Activated T-cell treated with anti-CD3 and anti-CD28 coated beads, Interleukin-2, amount 50 U/mL, for 72 hours (primary cell): ENCODE measurements at regions not wholly inside any gene's neighbourhood (a gene's known extent, or its start where the extent isn't known, plus 50 kb on each side); places are given as distances from the start of the nearest gene placed in this dataset.
"Not testable (repeated sequence)": the region's sequence is repeated elsewhere in the genome, so short reads cannot be mapped to it uniquely, and the experiment has no call there.

ENCODE experiments used
- ATAC-seq, 2 donors: fragments of 150-1000 bp; cut with Tn5 transposase; replicated peaks in 1 of 2; 2 replicates each; pipeline ENCODE4 v1.10.0; 2021; ENCODE audit warnings: moderate library complexity in 2 of 2, mild to moderate bottlenecking in 1 of 2
- DNase-seq, 2 donors: peaks; one replicate each; pipeline ENCODE4 v3.0.0; 2021 to 2022; ENCODE audit warnings: mixed read lengths in 1 of 2
- H3K27ac Mint-ChIP-seq: one replicate; pipeline ENCODE4 v1.8.0; 2022; ENCODE audit warnings: mild to moderate bottlenecking, moderate library complexity, mixed read lengths
- H3K27me3 Mint-ChIP-seq: one replicate; pipeline ENCODE4 v1.8.0; 2022; ENCODE audit warnings: low read depth, mixed read lengths
- H3K36me3 Mint-ChIP-seq, 2 donors: one replicate each; pipeline ENCODE4 v1.8.0; 2022; ENCODE audit warnings: mixed read lengths in 2 of 2, mild to moderate bottlenecking in 1 of 2; ENCODE audit not compliant: insufficient read depth in 2 of 2
- H3K4me1 Mint-ChIP-seq: one replicate; pipeline ENCODE4 v1.8.0; 2022; ENCODE audit warnings: low read depth, mixed read lengths
- H3K4me3 Mint-ChIP-seq, 2 donors: one replicate each; pipeline ENCODE4 v1.8.0; 2022; ENCODE audit warnings: mild to moderate bottlenecking in 2 of 2, mixed read lengths in 2 of 2, moderate library complexity in 2 of 2
- H3K9me3 Mint-ChIP-seq, 2 donors: one replicate each; pipeline ENCODE4 v1.8.0; 2022; ENCODE audit warnings: mixed read lengths in 2 of 2

DNA sequence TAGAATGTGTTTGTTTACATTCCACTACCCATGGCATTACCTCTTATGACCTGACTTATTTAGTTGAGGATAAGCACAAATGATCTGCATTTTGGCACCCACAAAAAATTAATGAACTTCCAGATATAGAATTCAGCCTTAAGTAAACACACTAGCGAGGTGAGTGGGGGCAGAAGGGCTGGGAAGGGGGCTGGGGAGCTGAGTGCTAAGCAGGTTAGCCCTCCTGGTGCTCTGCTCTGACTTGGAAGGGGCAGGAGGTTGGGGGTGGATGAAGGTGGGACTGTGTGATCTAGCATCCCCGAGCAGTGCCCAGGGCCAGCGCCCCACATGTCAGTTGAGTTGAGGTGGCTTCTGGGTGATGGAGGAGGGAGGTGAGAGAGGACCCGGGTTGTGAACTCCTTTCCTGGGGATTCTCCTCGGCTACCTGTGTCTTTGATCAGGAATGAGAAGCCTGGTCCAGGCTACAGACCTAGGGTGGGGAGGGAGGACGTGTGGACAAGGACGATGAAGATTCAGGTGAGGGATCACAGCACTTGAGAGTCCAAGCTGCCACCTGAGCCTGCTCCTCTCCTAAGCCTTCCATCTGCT, 178.6 kb upstream of the SMAD3 start:
- H3K27me3 Mint-ChIP-seq, result no peaks in the 10 kb centered on the region
- peaks cover 2% of the 10 kb centered on the region in 2 donors for H3K36me3 Mint-ChIP-seq
- no peak for DNase-seq
- ATAC-seq, result no peak
- H3K4me1 Mint-ChIP-seq, result no peaks in the 10 kb centered on the region
- H3K27ac Mint-ChIP-seq, result no peak overlapping the region
- H3K4me3 Mint-ChIP-seq, result no peak overlapping the region
- peaks cover 2 to 4% of the 10 kb centered on the region in 2 donors for H3K9me3 Mint-ChIP-seq

DNA sequence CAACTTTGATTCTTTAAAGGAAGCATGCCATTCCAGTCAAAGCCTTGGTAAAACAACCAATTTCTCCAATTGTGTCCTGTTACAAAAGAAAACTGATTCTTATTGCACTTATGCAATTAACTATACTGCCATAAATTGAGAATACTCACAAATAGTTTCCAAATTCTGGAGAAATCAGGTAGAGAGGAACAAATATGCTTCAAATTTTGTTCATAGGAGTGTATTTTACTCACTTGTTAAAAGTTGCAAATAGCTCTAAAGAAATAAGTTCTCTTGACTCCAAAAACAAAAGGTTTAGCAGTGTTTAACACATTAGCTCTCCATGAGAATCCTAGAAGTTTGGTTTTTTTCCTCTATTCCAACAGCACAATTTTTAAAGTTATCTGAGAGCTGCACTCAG, 176.1 kb upstream of the SMAD3 start:
- ATAC-seq, H3K4me3 Mint-ChIP-seq, H3K9me3 Mint-ChIP-seq, DNase-seq, H3K27ac Mint-ChIP-seq, H3K36me3 Mint-ChIP-seq, H3K27me3 Mint-ChIP-seq, H3K4me1 Mint-ChIP-seq: not testable (repeated sequence)

DNA sequence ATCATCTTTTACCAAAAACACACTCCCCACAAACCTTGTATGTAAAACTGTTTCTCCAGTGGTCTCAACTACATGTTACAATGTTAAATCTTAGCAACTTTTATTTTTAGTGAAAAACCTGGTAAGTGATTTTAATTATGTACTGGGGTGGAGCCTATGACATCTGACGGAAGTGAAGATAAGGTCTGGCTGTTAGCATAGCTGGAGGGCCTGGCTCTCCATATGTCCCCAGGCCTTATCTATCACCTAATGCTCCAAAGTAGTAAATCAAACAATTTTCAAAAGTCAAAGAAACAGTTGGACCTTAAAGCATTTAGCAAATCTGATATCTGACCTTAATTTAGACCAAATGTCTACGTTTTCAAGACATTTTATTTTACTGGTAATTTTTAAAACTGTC, 173.6 kb upstream of the SMAD3 start:
- peaks cover 7% of the 10 kb centered on the region for H3K27me3 Mint-ChIP-seq
- H3K9me3 Mint-ChIP-seq, result peaks cover 2 to 4% of the 10 kb centered on the region in 2 donors

DNA sequence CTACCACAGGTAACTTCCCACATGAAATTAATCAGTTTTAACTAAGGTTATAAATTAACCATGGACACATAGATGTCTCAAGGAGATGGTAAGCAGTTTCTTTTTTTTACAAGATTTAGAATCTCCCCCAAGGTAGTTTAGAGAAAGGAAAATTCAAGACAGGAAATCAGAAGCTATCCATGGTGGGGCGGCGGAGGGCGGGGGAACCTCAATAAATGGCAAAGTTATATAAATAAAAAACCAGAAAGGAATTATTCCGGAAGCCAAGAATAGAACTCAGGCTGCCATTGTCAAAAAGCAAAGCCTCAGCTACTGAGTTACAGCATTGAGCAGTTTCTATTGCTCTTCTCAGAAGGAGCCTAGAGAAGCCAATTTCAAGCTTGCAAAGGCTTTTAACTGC, 172.1 kb upstream of the SMAD3 start:
- ATAC-seq, result no peak
- peaks cover 1 to 4% of the 10 kb centered on the region in 2 donors for H3K9me3 Mint-ChIP-seq
- no peaks in the 10 kb centered on the region for H3K4me1 Mint-ChIP-seq
- H3K27ac Mint-ChIP-seq, result no peak overlapping the region
- no peak for DNase-seq
- H3K27me3 Mint-ChIP-seq, result peaks cover 7% of the 10 kb centered on the region
- H3K36me3 Mint-ChIP-seq, result peaks cover 2% of the 10 kb centered on the region in 2 donors
- no peak overlapping the region for H3K4me3 Mint-ChIP-seq

More for the DNA sequence above, 173.6 kb upstream of the SMAD3 start:
- Mint-ChIP-seq H3K36me3 (peaks cover 2% of the 10 kb centered on the region in 2 donors), H3K27ac (no peak overlapping the region), H3K4me3 (no peak overlapping the region), H3K4me1 (no peaks in the 10 kb centered on the region)
- DNase-seq (no peak), ATAC-seq (no peak)

DNA sequence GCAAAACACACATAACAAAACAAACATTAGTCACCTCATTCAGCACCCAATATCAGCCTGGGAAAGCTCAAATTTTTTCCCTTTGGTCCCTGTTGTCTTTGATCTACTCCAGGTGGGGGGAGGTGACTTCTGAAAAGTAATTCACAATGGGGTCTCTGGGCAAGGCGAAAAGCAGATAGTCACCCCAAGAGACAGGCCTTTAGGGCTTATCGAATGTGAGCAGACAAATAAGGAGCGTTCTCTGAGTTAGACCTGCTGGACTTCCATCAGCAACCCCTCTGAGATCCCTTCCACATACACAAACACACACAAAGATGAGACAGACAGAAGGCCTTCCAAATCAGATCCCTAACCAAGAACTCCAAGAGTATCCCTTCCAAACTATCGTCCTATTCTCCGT, 171.0 kb upstream of the SMAD3 start:
- peaks cover 7% of the 10 kb centered on the region for H3K27me3 Mint-ChIP-seq
- ATAC-seq (no peak), DNase-seq (no peak)
- peaks cover 2% of the 10 kb centered on the region in 2 donors for H3K36me3 Mint-ChIP-seq
- no peak overlapping the region for H3K27ac Mint-ChIP-seq
- H3K9me3 Mint-ChIP-seq, result peaks cover 0 to 4% of the 10 kb centered on the region in 2 donors
- H3K4me3 Mint-ChIP-seq, result no peak overlapping the region
- no peaks in the 10 kb centered on the region for H3K4me1 Mint-ChIP-seq

DNA sequence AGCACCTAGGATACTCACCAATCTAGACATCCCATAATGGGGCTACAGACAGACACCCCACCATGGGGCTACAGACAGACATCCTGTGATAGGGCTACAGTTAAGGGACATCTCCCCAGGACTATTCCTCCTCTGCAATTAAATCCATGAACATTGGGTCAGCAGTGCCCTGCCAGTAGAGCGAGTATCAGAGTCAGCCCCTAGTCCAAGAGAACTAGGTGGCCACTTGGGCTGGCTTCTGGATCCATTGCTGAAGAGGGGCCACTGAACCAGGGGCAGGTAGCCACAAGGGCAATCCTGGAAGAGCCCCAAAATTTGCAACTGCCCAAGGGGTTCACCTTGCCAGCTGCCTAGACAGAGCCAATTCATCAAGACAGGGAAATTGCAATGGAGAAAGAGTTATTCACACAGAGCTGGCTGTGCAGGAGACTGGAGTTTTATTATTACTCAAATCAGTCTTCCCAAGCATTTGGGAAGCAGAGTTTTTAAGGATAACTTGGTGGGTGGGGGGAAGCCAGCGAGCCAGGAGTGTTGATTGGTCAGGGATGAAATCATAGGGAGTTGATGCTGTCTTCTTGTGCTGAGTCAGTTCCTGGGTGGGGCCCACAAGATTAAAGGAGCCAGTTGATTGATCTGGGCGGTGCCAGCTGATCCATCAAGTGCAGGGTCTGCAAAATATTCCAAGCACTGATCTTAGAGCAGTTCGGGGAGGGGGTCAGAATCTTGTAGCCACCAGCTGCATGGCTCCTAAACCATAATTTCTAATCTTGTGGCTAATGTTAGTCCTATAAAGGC, 170.2 kb upstream of the SMAD3 start:
- ATAC-seq (no peak), DNase-seq (no peak)
- no peak overlapping the region for H3K4me3 Mint-ChIP-seq
- peaks cover 0 to 4% of the 10 kb centered on the region in 2 donors for H3K9me3 Mint-ChIP-seq
- H3K27ac Mint-ChIP-seq, result no peak overlapping the region
- peaks cover 7% of the 10 kb centered on the region for H3K27me3 Mint-ChIP-seq
- H3K36me3 Mint-ChIP-seq, result peaks cover 2% of the 10 kb centered on the region in 2 donors
- no peaks in the 10 kb centered on the region for H3K4me1 Mint-ChIP-seq

DNA sequence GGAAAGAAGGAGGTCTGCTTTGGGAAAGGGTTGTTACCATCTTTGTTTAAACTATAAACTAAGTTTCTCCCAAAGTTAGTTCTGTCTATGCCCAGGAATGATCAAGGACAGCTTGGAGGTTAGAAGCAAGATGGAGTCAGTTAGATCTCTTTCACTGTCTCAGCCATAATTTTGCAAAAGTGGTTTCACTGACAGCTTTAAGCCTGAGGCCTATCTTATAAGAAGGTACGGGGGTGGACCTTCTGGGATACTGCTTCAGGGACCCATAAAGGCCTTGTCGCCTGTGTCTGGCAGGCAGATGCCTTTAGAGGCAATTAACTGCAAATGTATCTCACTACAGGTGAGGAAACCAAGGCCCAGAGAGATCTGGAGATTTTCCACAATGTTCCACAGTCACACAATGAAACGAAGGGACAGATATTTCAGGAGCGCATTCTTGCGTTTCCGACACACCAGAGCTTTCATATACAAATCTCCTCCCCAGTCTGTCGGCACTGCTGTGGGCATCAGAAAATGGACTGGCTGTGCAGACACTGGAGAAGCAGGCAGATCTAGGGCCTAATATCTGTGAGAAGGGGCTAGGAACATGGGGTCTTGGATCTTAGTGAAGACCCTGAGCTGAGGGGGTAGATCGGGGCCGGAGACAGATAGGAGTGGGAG, 169.5 kb upstream of the SMAD3 start:
- H3K27ac Mint-ChIP-seq, result no peak overlapping the region
- ATAC-seq, result no peak

DNA sequence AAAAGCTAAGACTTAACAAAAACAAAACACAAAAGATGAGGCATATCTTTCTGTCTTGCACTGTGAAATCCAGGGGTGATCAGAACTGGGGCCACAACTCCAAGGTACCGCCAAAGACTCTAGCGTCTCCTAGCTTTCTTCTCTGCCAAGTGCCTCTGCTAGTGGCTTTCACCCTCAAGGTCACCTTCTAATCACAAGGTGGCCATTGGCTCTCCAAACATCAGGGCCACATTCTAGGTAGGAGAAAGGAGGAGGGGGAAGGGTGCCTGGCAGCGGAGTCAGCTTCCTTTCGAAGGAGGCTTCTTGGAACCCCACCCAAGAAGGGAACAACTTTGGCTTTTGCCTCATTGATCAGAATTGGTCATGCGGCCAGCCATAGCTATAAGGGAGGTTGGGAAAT, 168.8 kb upstream of the SMAD3 start:
- DNase-seq (no peak), ATAC-seq (no peak)
- no peak overlapping the region for H3K27ac Mint-ChIP-seq
- peaks cover under 1% of the 10 kb centered on the region in 2 donors for H3K36me3 Mint-ChIP-seq
- H3K4me1 Mint-ChIP-seq, result no peaks in the 10 kb centered on the region
- peaks cover 0 to under 1% of the 10 kb centered on the region in 2 donors for H3K9me3 Mint-ChIP-seq
- H3K4me3 Mint-ChIP-seq, result no peak overlapping the region
- H3K27me3 Mint-ChIP-seq, result peaks cover 7% of the 10 kb centered on the region

More for the DNA sequence above, 169.5 kb upstream of the SMAD3 start:
- Mint-ChIP-seq H3K36me3 (peaks cover 2% of the 10 kb centered on the region in 2 donors), H3K4me1 (no peaks in the 10 kb centered on the region), H3K27me3 (peaks cover 7% of the 10 kb centered on the region), H3K9me3 (peaks cover 0 to 3% of the 10 kb centered on the region in 2 donors), H3K4me3 (no peak overlapping the region)
- no peak for DNase-seq

DNA sequence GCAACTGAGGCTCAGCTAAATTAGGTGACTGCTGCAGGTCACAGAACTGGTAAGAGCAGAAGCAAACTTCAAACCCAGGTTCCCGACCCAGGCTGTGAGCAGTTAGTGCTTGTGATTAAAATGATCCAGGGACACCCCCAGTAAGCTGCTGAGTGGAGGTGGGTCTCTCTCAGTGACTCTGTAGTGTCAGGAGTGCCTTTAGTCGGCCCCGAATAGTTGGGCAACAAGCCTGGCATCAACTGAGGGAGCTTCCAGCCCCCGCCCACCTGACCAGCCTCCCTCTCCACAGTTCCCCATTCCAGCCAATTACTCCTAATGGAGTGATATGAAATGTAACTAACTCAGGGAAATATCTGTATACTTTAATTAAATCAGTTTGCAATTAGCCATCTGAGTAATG, 168.0 kb upstream of the SMAD3 start:
- H3K27ac Mint-ChIP-seq, result no peak overlapping the region
- H3K36me3 Mint-ChIP-seq, result no peaks in the 10 kb centered on the region
- ATAC-seq (no peak), DNase-seq (no peak)
- peaks cover 6% of the 10 kb centered on the region for H3K27me3 Mint-ChIP-seq
- no peaks in the 10 kb centered on the region for H3K9me3 Mint-ChIP-seq
- no peak overlapping the region for H3K4me3 Mint-ChIP-seq
- H3K4me1 Mint-ChIP-seq, result no peaks in the 10 kb centered on the region

DNA sequence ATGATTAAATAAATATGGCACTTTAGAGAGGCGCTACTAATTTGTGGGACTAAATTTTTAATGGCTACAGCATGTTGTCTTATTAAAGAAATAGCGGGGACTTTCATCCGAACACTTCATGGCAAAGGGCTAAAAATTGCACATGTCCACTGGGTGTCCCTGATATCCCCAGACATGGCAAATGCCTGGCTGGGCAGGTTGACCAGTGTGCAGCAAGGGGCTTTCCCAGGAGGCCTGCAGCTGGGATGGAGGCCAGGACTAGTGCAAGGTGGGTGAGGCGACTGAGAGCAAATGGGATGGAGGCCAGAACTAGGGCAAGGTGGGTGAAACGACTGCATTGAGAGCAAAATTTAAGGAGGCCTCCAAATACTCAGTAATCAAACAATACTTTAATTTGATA, 167.4 kb upstream of the SMAD3 start:
- Mint-ChIP-seq H3K4me3 (no peak overlapping the region), H3K36me3 (no peaks in the 10 kb centered on the region), H3K27ac (no peak overlapping the region), H3K27me3 (peaks cover under 1% of the 10 kb centered on the region), H3K9me3 (no peaks in the 10 kb centered on the region), H3K4me1 (no peaks in the 10 kb centered on the region)
- no peak for ATAC-seq
- DNase-seq, result no peak

DNA sequence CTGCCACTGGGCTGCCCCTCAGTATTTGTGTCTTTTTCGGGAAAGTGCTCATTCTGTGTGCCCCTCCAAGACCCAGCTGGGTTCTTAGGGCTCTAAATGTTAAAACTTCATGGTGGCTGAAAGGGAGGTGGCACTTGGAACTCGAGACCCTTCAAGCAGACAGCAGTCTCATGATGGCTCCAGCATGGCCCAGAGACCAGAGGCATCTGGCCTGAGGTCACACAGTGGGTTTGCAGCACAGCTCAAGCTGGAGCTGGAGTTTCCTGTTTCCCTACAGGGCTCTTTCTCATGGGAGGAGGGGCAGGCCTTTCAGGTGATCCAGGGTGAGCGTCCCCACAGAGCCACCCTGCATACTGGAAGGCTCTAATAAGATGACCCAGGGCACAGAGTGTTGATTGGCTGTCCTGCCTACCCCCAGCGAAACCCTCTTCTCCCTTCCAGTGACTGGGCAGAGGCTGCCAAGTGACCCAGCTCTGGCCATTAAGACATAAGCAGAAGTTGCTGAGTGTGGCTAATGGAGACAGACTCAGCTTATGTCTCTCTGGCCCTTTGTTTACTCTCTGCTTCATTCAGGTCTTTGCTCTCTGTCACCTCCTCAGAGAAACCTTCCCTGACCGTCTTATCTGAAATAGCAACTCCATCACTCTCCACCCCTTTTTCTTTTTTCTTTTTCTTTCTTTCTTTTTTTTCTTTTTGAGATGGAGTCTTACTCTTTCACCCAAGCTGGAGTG, 166.6 kb upstream of the SMAD3 start:
- no peak overlapping the region for H3K4me3 Mint-ChIP-seq
- no peaks in the 10 kb centered on the region for H3K4me1 Mint-ChIP-seq

DNA sequence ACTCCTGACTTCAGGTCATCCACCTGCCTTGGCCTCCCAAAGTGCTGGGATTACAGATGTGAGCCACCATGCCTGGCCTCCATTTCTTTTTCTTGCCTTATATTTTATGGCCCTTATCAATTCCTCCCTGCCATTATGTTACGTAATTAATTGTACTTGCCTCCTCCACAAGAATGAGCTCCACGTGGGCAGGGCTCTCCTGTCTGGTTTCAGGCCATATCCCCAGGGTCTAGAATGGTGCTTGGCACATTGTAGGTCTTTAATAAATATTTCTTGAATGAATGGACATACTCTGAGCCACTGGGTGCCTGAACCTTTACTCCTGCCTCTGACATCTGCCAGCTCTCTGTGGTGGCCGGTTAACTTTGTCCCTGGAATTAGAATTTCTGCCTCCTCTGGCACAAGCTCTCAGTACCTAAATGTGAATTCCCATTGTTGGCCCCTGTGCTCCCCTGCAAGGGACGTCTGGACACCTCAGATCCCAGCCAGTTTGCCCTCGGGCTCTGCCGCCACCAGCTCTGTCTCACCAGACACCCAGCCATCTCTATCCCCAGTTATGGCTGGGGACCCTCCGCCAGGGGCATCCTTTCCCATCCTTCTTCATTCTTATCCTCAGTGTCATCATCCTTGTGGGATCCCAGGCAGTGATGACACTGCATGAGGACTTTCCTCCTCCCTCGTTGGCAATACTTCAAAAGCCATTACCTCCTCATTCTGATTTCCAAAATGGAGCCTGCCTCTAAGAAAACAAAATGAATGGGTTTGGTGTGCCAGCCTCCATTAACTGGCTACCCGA, 165.6 kb upstream of the SMAD3 start:
- H3K27me3 Mint-ChIP-seq, result no peaks in the 10 kb centered on the region
- no peak overlapping the region for H3K27ac Mint-ChIP-seq
- no peaks in the 10 kb centered on the region for H3K36me3 Mint-ChIP-seq
- DNase-seq (no peak), ATAC-seq (no peak)
- H3K4me1 Mint-ChIP-seq, result no peaks in the 10 kb centered on the region
- no peak overlapping the region for H3K4me3 Mint-ChIP-seq
- no peaks in the 10 kb centered on the region for H3K9me3 Mint-ChIP-seq

More for the DNA sequence above, 166.6 kb upstream of the SMAD3 start:
- H3K27me3 Mint-ChIP-seq, result no peaks in the 10 kb centered on the region
- ATAC-seq, result no peak
- H3K36me3 Mint-ChIP-seq, result no peaks in the 10 kb centered on the region
- DNase-seq, result no peak
- no peaks in the 10 kb centered on the region for H3K9me3 Mint-ChIP-seq
- no peak overlapping the region for H3K27ac Mint-ChIP-seq
